K562 (cell line): ENCODE measurements at regions not wholly inside any gene's neighbourhood (a gene's known extent, or its start where the extent isn't known, plus 50 kb on each side); places are given as distances from the start of the nearest gene placed in this dataset.

ENCODE experiments used
- ATAC-seq: fragments of 200-7000 bp; cut with Tn5 transposase; 3 replicates; pipeline ENCODE4 v1.9.1; 2020; ENCODE audit warnings: moderate library complexity
- BruUV-seq: library from RNA; stranded (reverse); fragments of 400-500 nt; replicated peaks from 2 replicates; lab custom pipeline; 2021; lab: Mats Ljungman, UMichigan
- CTCF ChIA-PET: fragments of 300-600 bp; formaldehyde crosslinking; extraction: SDS; loops from one replicate; lab custom pipeline; 2021; ENCODE audit warnings: low intra/inter-chr PET ratio; lab: Yijun Ruan, JAX
- POLR2A ChIA-PET: fragments of 300-600, 350-650 bp; sonication (Branson Sonifier 250); formaldehyde crosslinking; extraction: SDS; loops from one replicate; lab custom pipeline; 2021; ENCODE audit warnings: antibody characterized with exemption, inconsistent platforms; lab: Yijun Ruan, JAX
- DNase-seq, 4 experiments: peaks; one replicate each; pipeline versions ENCODE4 v3.0.0 to v3.0.0-alpha.2; 2011 to 2018; ENCODE audit warnings: low spot score in 3 of 4, mixed read lengths in 3 of 4; ENCODE audit errors: extremely low read depth in 1 of 4
- FAIRE-seq: peaks from 2 replicates; lab custom pipeline; 2011; peaks lifted over from hg19 to GRCh38; lab: Jason Lieb, UNC
- H2AFZ ChIP-seq: 2 replicates; pipeline ENCODE4 v1.6.0; 2011; ENCODE audit warnings: low read depth, low read length, control low read depth, inconsistent platforms
- H3K27ac ChIP-seq: fragments of 200-600 bp; 3 replicates; pipeline ENCODE4 v1.8.0; 2011; ENCODE audit warnings: low read depth, mild to moderate bottlenecking, control low read depth, inconsistent platforms, low read length, moderate library complexity, mixed read lengths; ENCODE audit errors: extremely low read depth
- H3K27me3 ChIP-seq, 2 experiments: fragments of 300-600 bp in 1 of 2; 2 replicates in 1 of 2; 3 replicates in 1 of 2; pipeline versions ENCODE4 v1.6.0 to v1.8.0; 2011; ENCODE audit warnings: inconsistent platforms in 2 of 2, low read length in 2 of 2, mild to moderate bottlenecking in 1 of 2, mixed read lengths in 1 of 2, moderate library complexity in 1 of 2; ENCODE audit not compliant: control insufficient read depth in 2 of 2, insufficient read depth in 2 of 2
- H3K36me3 ChIP-seq: fragments of 300-600 bp; 3 replicates; pipeline ENCODE4 v1.8.0; 2011; ENCODE audit warnings: mild to moderate bottlenecking, low read length, inconsistent platforms; ENCODE audit not compliant: control insufficient read depth, insufficient read depth
- H3K4me1 ChIP-seq, 2 experiments: fragments of 200-600 bp in 1 of 2; replicated peaks in 1 of 2; 2 replicates in 1 of 2; 3 replicates in 1 of 2; pipeline versions ENCODE4 v1.5.1 to v1.8.0; 2011; ENCODE audit warnings: inconsistent platforms in 2 of 2, low read length in 2 of 2, mild to moderate bottlenecking in 1 of 2, mixed read lengths in 1 of 2, moderate library complexity in 1 of 2; ENCODE audit not compliant: control insufficient read depth in 2 of 2, insufficient read depth in 2 of 2
- H3K4me2 ChIP-seq: 2 replicates; pipeline ENCODE4 v1.6.1; 2011; ENCODE audit warnings: low read length, control low read depth, inconsistent platforms, mixed read lengths; ENCODE audit not compliant: insufficient read depth
- H3K4me3 ChIP-seq: fragments of 200-600 bp; sonication (generic), shearing (Covaris generic); 2 replicates; pipeline ENCODE4 v1.5.1; 2016; ENCODE audit warnings: control low read depth, inconsistent platforms
- H3K79me2 ChIP-seq: fragments of 200-600 bp; 3 replicates; pipeline ENCODE4 v1.8.0; 2011; ENCODE audit warnings: low read length, inconsistent platforms; ENCODE audit not compliant: control insufficient read depth, insufficient read depth
- H3K9ac ChIP-seq, 2 experiments: 2 replicates each; pipeline versions ENCODE4 v1.6.0 to v1.6.1; 2011; ENCODE audit warnings: low read depth in 2 of 2, low read length in 2 of 2, control low read depth in 1 of 2, inconsistent platforms in 1 of 2, mild to moderate bottlenecking in 1 of 2, mixed read lengths in 1 of 2; ENCODE audit not compliant: insufficient read depth in 1 of 2
- H3K9me1 ChIP-seq: one replicate; pipeline ENCODE4 v1.6.0; 2011; ENCODE audit warnings: inconsistent platforms, mild to moderate bottlenecking, low read length, moderate library complexity; ENCODE audit not compliant: control insufficient read depth, insufficient read depth
- H3K9me3 ChIP-seq: replicated peaks from 2 replicates; pipeline ENCODE4 v1.5.1; 2011; ENCODE audit warnings: low read depth, low read length, inconsistent platforms; ENCODE audit not compliant: control insufficient read depth, insufficient read depth
- H4K20me1 ChIP-seq: replicated peaks from 2 replicates; pipeline ENCODE4 v1.6.1; 2011; ENCODE audit warnings: low read length, inconsistent platforms, mixed read lengths; ENCODE audit not compliant: control insufficient read depth, insufficient read depth
- BACH1 ChIP-seq: fragments of 200-800 bp; sonication (Bioruptor generic); IDR thresholded peaks from 2 replicates; pipeline ENCODE4 v1.6.1; 2016; ENCODE audit warnings: missing genetic modification characterization, missing compliant biosample characterization
- CREB1 ChIP-seq, 2 experiments: sonication (generic) in 1 of 2; formaldehyde crosslinking in 1 of 2; IDR thresholded peaks; 2 replicates each; pipeline versions ENCODE4 v1.6.1 to v1.8.0; 2012 to 2022; ENCODE audit warnings: inconsistent platforms in 1 of 2, mild to moderate bottlenecking in 1 of 2, missing genetic modification reagents in 1 of 2, moderate library complexity in 1 of 2
- CTBP1 ChIP-seq: fragments of 450-650 bp; IDR thresholded peaks from 2 replicates; pipeline ENCODE4 v1.6.1; 2016; ENCODE audit warnings: borderline replicate concordance
- HEY1 ChIP-seq: fragments of 250-450 bp; sonication (Bioruptor Pico); IDR thresholded peaks from 2 replicates; pipeline ENCODE4 v1.5.0; 2020; ENCODE audit warnings: mild to moderate bottlenecking, moderate library complexity, borderline replicate concordance
- JUN ChIP-seq, 2 experiments: sonication (generic) in 1 of 2; formaldehyde crosslinking in 1 of 2; IDR thresholded peaks; 2 replicates each; pipeline versions ENCODE4 v1.6.1 to v1.8.0; 2012 to 2022; ENCODE audit warnings: borderline replicate concordance in 2 of 2, mild to moderate bottlenecking in 2 of 2, improper control_type of control experiment in 1 of 2, low read depth in 1 of 2, low read length in 1 of 2, missing genetic modification reagents in 1 of 2
- KLF1 ChIP-seq: fragments of 450-650 bp; IDR thresholded peaks from 2 replicates; pipeline ENCODE4 v1.6.1; 2016; ENCODE audit warnings: missing genetic modification characterization, missing compliant biosample characterization
- NFATC3 ChIP-seq: fragments of 450-650 bp; IDR thresholded peaks from 2 replicates; pipeline ENCODE4 v1.6.1; 2017; ENCODE audit warnings: mild to moderate bottlenecking
- PTBP1 ChIP-seq: fragments of 200-400 bp; formaldehyde crosslinking; IDR thresholded peaks from 2 replicates; pipeline ENCODE4 v1.6.1; 2017; ENCODE audit warnings: low read depth, low read length
- RBM14 ChIP-seq: fragments of 200-400 bp; formaldehyde crosslinking; IDR thresholded peaks from 2 replicates; pipeline ENCODE4 v1.6.1; 2018; ENCODE audit warnings: low read depth, mild to moderate bottlenecking, low read length, moderate library complexity, borderline replicate concordance; ENCODE audit not compliant: insufficient read depth
- TAF9B ChIP-seq: fragments of 450-650 bp; IDR thresholded peaks from 2 replicates; pipeline ENCODE4 v1.6.1; 2018; ENCODE audit warnings: mild to moderate bottlenecking; ENCODE audit not compliant: partially characterized antibody
- ZFX ChIP-seq: sonication (generic); formaldehyde crosslinking; IDR thresholded peaks from 2 replicates; pipeline ENCODE4 v1.8.0; 2022; ENCODE audit warnings: mild to moderate bottlenecking, missing genetic modification reagents, moderate library complexity
- ZNF146 ChIP-seq: IDR thresholded peaks from one replicate; pipeline ENCODE4 v1.6.1; 2018; ENCODE audit warnings: missing compliant biosample characterization; ENCODE audit not compliant: unreplicated experiment
- in situ Hi-C: fragments of 300-500 bp; cut with MboI; formaldehyde crosslinking; loops from 4 replicates; pipeline ENCODE4 v1.15.0; 2018; ENCODE audit warnings: inconsistent platforms, mixed read lengths
- intact Hi-C: fragments of 100-400 bp; cut with micrococcal nuclease; formaldehyde crosslinking; loops from 2 replicates; pipeline ENCODE4 v1.14.2; 2022
- TF ChIP-seq, protein P1 (sequence below): sonication (generic); formaldehyde crosslinking; IDR thresholded peaks from 2 replicates; pipeline ENCODE4 v1.8.1; 2022; ENCODE audit warnings: missing genetic modification reagents
- TF ChIP-seq, protein P2 (sequence below): sonication (generic); formaldehyde crosslinking; IDR thresholded peaks from 2 replicates; pipeline ENCODE4 v1.5.0; 2020; ENCODE audit warnings: missing genetic modification reagents
- TF ChIP-seq, protein P3 (sequence below): fragments of 450-650 bp; IDR thresholded peaks from 2 replicates; pipeline ENCODE4 v1.6.1; 2016; ENCODE audit warnings: borderline replicate concordance
- TF ChIP-seq, protein P4 (sequence below): sonication (generic); formaldehyde crosslinking; IDR thresholded peaks from 2 replicates; pipeline ENCODE4 v1.9.0; 2022; ENCODE audit warnings: mild to moderate bottlenecking, missing genetic modification reagents

DNA sequence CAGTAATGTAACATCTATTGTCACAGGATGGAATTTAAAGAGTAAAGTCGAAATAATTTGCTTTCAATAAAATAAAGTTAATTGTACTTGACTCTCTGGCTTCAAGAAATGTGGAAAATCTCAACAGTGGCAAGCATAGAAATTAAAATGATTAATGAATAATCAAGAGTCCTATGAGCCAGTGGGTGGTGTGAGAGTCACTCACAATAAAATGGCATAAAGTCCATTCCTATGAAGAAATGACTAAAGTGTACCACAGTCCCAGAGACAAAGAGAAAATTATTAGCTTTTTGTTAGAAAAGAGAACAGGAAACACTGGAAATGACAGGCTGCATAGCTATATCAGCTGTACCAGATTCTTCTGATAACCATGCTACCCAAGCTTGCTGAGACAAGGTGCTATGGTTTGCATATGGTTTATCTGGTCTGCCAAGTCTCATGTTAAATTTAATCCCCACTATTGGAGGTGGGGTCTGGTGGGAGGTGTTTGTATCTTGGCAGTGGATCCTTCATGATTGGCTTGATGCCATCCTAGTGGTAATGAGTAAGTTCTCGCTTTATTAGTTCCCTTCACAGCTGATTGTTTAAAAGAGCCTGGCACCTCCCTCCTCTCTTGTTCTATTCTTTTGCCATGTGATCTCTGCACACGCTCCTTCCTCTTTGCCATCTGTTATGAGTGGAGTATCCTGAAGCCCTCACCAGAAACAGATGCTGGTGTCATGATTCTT lies 647.7 kb upstream of the ITGA1 start (continued):
- TF ChIP-seq, protein P1, sequence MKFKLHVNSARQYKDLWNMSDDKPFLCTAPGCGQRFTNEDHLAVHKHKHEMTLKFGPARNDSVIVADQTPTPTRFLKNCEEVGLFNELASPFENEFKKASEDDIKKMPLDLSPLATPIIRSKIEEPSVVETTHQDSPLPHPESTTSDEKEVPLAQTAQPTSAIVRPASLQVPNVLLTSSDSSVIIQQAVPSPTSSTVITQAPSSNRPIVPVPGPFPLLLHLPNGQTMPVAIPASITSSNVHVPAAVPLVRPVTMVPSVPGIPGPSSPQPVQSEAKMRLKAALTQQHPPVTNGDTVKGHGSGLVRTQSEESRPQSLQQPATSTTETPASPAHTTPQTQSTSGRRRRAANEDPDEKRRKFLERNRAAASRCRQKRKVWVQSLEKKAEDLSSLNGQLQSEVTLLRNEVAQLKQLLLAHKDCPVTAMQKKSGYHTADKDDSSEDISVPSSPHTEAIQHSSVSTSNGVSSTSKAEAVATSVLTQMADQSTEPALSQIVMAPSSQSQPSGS (CRISPR knock-in tag), result no peak
- TF ChIP-seq CTBP1 (no peak), TAF9B (no peak), PTBP1 (no peak), JUN (IDR thresholded peaks at IDR 0.05; ENCODE audit: borderline replicate concordance, low read depth, low read length) (no peak), JUN (CRISPR knock-in tag; IDR thresholded peaks at IDR 0.05; ENCODE audit: borderline replicate concordance) (no peak), HEY1 (CRISPR knock-in tag) (no peak), KLF1 (tag) (no peak)
- TF ChIP-seq, all 486 proteins: peak for 0

DNA sequence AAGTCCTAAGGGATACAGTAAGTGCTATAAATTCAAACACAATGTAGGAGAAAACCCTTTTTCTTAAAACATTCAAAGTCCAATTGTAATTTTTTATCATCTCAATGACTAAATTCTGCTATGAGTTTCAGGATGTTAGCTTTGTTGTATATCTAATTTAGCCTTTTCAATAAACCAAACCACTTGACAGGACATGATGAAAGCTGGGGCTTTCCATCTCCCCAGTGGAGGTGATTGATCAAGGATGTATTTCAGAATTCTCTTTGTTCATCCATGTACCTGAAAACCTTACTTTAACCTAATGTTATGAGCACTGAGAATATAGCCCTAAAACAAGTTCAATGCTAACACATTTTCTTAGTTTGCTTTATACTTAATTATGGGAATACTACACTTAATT lies 639.0 kb upstream of the ITGA1 start:
- Histone ChIP-seq H3K79me2 (no peaks in the 10 kb centered on the region), H2AFZ (no peak overlapping the region), H3K4me2 (no peak overlapping the region), H3K27me3 (no peaks in the 10 kb centered on the region), H3K36me3 (no peaks in the 10 kb centered on the region), H3K4me3 (no peak overlapping the region), H3K27ac (no peak overlapping the region), H3K9me1 (no peaks in the 10 kb centered on the region), H3K9me3 (no peaks in the 10 kb centered on the region), H3K4me1 (no peaks in the 10 kb centered on the region), H3K9ac (no peak overlapping the region), H4K20me1 (no peaks in the 10 kb centered on the region)
- DNase-seq (no peak), ATAC-seq (no peak), FAIRE-seq (no peak)
- no TSS peak for BruUV-seq
- in situ Hi-C loops, result no loop called here
- intact Hi-C loops, result no loop called here
- ChIA-PET CTCF (no interaction called here), POLR2A (no interaction called here)
- TF ChIP-seq, protein P2, sequence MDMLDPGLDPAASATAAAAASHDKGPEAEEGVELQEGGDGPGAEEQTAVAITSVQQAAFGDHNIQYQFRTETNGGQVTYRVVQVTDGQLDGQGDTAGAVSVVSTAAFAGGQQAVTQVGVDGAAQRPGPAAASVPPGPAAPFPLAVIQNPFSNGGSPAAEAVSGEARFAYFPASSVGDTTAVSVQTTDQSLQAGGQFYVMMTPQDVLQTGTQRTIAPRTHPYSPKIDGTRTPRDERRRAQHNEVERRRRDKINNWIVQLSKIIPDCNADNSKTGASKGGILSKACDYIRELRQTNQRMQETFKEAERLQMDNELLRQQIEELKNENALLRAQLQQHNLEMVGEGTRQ (CRISPR knock-in tag), result no peak
- TF ChIP-seq RBM14 (no peak), ZFX (no peak), CREB1 (IDR thresholded peaks at IDR 0.05) (no peak), CREB1 (CRISPR knock-in tag; IDR thresholded peaks at IDR 0.05) (no peak), BACH1 (tag) (no peak), ZNF146 (CRISPR knock-in tag) (no peak), NFATC3 (no peak)
- TF ChIP-seq, protein P3, sequence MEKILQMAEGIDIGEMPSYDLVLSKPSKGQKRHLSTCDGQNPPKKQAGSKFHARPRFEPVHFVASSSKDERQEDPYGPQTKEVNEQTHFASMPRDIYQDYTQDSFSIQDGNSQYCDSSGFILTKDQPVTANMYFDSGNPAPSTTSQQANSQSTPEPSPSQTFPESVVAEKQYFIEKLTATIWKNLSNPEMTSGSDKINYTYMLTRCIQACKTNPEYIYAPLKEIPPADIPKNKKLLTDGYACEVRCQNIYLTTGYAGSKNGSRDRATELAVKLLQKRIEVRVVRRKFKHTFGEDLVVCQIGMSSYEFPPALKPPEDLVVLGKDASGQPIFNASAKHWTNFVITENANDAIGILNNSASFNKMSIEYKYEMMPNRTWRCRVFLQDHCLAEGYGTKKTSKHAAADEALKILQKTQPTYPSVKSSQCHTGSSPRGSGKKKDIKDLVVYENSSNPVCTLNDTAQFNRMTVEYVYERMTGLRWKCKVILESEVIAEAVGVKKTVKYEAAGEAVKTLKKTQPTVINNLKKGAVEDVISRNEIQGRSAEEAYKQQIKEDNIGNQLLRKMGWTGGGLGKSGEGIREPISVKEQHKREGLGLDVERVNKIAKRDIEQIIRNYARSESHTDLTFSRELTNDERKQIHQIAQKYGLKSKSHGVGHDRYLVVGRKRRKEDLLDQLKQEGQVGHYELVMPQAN, result no peak
- TF ChIP-seq, protein P4, sequence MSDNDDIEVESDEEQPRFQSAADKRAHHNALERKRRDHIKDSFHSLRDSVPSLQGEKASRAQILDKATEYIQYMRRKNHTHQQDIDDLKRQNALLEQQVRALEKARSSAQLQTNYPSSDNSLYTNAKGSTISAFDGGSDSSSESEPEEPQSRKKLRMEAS (CRISPR knock-in tag), result no peak
